GM12878 (cell line): ENCODE measurements at regions not wholly inside any gene's neighbourhood (a gene's known extent, or its start where the extent isn't known, plus 50 kb on each side); places are given as distances from the start of the nearest gene placed in this dataset.

ENCODE experiments used
- ATAC-seq: fragments of 200-7000 bp; cut with Tn5 transposase; 3 replicates; pipeline ENCODE4 v1.9.1; 2020; ENCODE audit warnings: mild to moderate bottlenecking, moderate library complexity
- BruUV-seq: library from RNA; stranded (reverse); fragments of 400-500 nt; replicated peaks from 2 replicates; lab custom pipeline; 2021; lab: Mats Ljungman, UMichigan
- CTCF ChIA-PET: fragments of 300-600 bp; sonication (Branson Sonifier 250); formaldehyde crosslinking; extraction: SDS; loops from one replicate; lab custom pipeline; 2021; ENCODE audit warnings: inconsistent platforms; lab: Yijun Ruan, JAX
- POLR2A ChIA-PET: fragments of 350-600 bp; formaldehyde crosslinking; extraction: SDS; loops from one replicate; lab custom pipeline; 2021; ENCODE audit warnings: inconsistent platforms; lab: Charles Lee
- RAD21 ChIA-PET: fragments of 300-600 bp; sonication (Branson Sonifier 250); formaldehyde crosslinking; loops from one replicate; lab custom pipeline; 2023; ENCODE audit warnings: antibody characterized with exemption; ENCODE audit not compliant: unreplicated experiment; lab: Charles Lee
- SMC1A ChIA-PET: fragments of 300-600 bp; sonication (Branson Sonifier 250); formaldehyde crosslinking; loops from one replicate; lab custom pipeline; 2023; ENCODE audit not compliant: unreplicated experiment, uncharacterized antibody; lab: Charles Lee
- DNase-seq: peaks from one replicate; pipeline ENCODE4 v3.0.0-alpha.2; 2011; ENCODE audit warnings: low read depth, low spot score
- FAIRE-seq: peaks from 3 replicates; lab custom pipeline; 2011; peaks lifted over from hg19 to GRCh38; lab: Jason Lieb, UNC
- H2AFZ ChIP-seq: 2 replicates; pipeline ENCODE4 v1.6.0; 2011; ENCODE audit warnings: low read depth, low read length, control low read depth; ENCODE audit not compliant: control insufficient read depth
- H3K27ac ChIP-seq: 2 replicates; pipeline ENCODE4 v1.5.1; 2011; ENCODE audit warnings: control low read depth; ENCODE audit not compliant: control insufficient read depth, insufficient read depth
- H3K27me3 ChIP-seq, 2 experiments: replicated peaks in 1 of 2; 2 replicates each; pipeline versions ENCODE4 v1.6.0 to v1.6.1; 2011; ENCODE audit warnings: low read length in 1 of 2; ENCODE audit not compliant: control insufficient read depth in 2 of 2, insufficient read depth in 2 of 2
- H3K36me3 ChIP-seq, 2 experiments: 2 replicates each; pipeline ENCODE4 v1.5.1; 2011; ENCODE audit warnings: low read length in 1 of 2; ENCODE audit not compliant: control insufficient read depth in 2 of 2, insufficient read depth in 2 of 2
- H3K4me1 ChIP-seq: 2 replicates; pipeline ENCODE4 v1.6.1; 2011; ENCODE audit warnings: mild to moderate bottlenecking, low read length, moderate library complexity, mixed read lengths; ENCODE audit not compliant: control insufficient read depth, insufficient read depth
- H3K4me2 ChIP-seq: 2 replicates; pipeline ENCODE4 v1.6.0; 2011; ENCODE audit warnings: control low read depth; ENCODE audit not compliant: control insufficient read depth, insufficient read depth
- H3K4me3 ChIP-seq: fragments of 200-600 bp; sonication (generic); 2 replicates; pipeline ENCODE4 v1.5.1; 2016
- H3K79me2 ChIP-seq: 2 replicates; pipeline ENCODE4 v1.6.0; 2011; ENCODE audit warnings: low read length; ENCODE audit not compliant: control insufficient read depth, insufficient read depth
- H3K9ac ChIP-seq: 2 replicates; pipeline ENCODE4 v1.8.0; 2011; ENCODE audit warnings: low read length, control low read depth, mixed read lengths; ENCODE audit not compliant: control insufficient read depth, insufficient read depth
- H3K9me3 ChIP-seq: replicated peaks from 3 replicates; pipeline ENCODE4 v1.5.1; 2011; ENCODE audit warnings: mild to moderate bottlenecking, low read length; ENCODE audit not compliant: control insufficient read depth, insufficient read depth
- H4K20me1 ChIP-seq: 2 replicates; pipeline ENCODE4 v1.6.0; 2011; ENCODE audit not compliant: control insufficient read depth, insufficient read depth
- ESRRA ChIP-seq: IDR thresholded peaks from 2 replicates; pipeline ENCODE4 v1.6.1; 2012; ENCODE audit warnings: mild to moderate bottlenecking, low read length, improper control_type of control experiment
- NBN ChIP-seq: fragments of 450-650 bp; IDR thresholded peaks from 2 replicates; pipeline ENCODE4 v1.6.1; 2016
- NFYB ChIP-seq: IDR thresholded peaks from 2 replicates; pipeline ENCODE4 v1.6.1; 2011; ENCODE audit warnings: low read depth, mild to moderate bottlenecking, low read length, improper control_type of control experiment, moderate library complexity; ENCODE audit not compliant: insufficient read depth
- PAX5 ChIP-seq: IDR thresholded peaks from 2 replicates; pipeline ENCODE4 v1.6.1; 2011; ENCODE audit warnings: low read depth, low read length, borderline replicate concordance
- POLR2A ChIP-seq: IDR thresholded peaks from 2 replicates; pipeline ENCODE4 v1.6.1; 2011; ENCODE audit warnings: low read depth, mild to moderate bottlenecking, low read length
- SIN3A ChIP-seq: IDR thresholded peaks from 2 replicates; pipeline ENCODE4 v1.6.1; 2012; ENCODE audit warnings: low read depth, low read length, improper control_type of control experiment
- YY1 ChIP-seq: IDR thresholded peaks from 2 replicates; pipeline ENCODE4 v1.6.1; 2011; ENCODE audit warnings: low read depth, mild to moderate bottlenecking, low read length
- ZNF622 ChIP-seq: fragments of 450-650 bp; IDR thresholded peaks from 2 replicates; pipeline ENCODE4 v1.6.1; 2017; ENCODE audit warnings: mild to moderate bottlenecking, inconsistent platforms
- WGBS: methylation state at CpG from one replicate; pipeline ENCODE4 v1.1.6; 2016; ENCODE audit warnings: low lambda C conversion rate; ENCODE audit not compliant: insufficient replicate concordance, insufficient coverage; ENCODE audit errors: missing lambda C conversion rate; 5-methylcytosine and 5-hydroxymethylcytosine counted together
- in situ Hi-C: fragments of 300-500 bp; cut with MboI; formaldehyde crosslinking; loops from 9 replicates; pipeline ENCODE4 v1.14.3; 2018; ENCODE audit warnings: mixed read lengths
- intact Hi-C: fragments of 100-400 bp; cut with micrococcal nuclease; formaldehyde crosslinking; loops from one replicate; pipeline ENCODE4 v1.14.2; 2022; ENCODE audit not compliant: unreplicated experiment
- TF ChIP-seq, protein P1 (sequence below): IDR thresholded peaks from 2 replicates; pipeline ENCODE4 v1.6.1; 2012; ENCODE audit warnings: low read depth, low read length, improper control_type of control experiment

DNA sequence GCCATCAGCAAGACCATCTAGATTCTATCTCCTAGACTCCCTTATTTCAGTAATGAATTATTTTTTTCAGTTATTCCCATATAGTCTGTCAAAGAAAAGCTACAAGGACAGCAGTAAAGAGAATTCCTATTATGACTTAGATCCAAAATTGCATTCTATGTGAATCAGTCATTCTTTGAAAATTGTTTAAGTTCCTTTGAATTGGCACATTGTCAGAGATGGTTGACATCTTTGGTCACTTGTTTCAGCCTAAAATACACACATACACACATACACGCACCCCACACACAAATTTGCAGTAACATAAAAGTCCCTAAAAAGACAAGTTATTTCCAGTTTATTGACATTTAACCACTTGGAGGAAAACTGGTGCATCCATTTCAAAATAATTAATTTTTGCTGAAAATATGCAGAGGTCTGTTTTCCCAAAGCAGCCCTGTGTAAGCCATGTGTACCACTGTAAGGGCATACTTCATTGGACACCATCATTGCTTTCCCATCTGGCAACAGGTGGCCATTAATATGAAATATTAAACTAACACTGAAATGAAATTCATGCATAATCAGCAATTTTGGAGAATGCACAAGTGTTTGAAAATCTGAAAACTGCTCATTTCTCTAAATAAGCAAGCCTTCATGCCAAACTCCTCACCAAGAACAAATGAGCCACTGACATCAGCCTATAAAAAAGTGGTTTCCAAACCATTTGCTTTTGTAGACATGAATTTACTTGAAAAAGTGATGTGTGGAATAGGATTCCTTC is 121.7 kb upstream of the COL1A2 start:
- FAIRE-seq, result no peak
- Histone ChIP-seq H3K79me2 (no peaks in the 10 kb centered on the region), H3K9me3 (no peaks in the 10 kb centered on the region), H3K27me3 (no peaks in the 10 kb centered on the region), H3K4me3 (no peak overlapping the region), H2AFZ (no peak overlapping the region), H4K20me1 (no peaks in the 10 kb centered on the region), H3K4me2 (no peak overlapping the region), H3K4me1 (no peaks in the 10 kb centered on the region), H3K36me3 (no peaks in the 10 kb centered on the region), H3K9ac (no peak overlapping the region), H3K27ac (no peak overlapping the region)
- in situ Hi-C loops (no loop called here), intact Hi-C loops (no loop called here)
- no peak for ATAC-seq
- WGBS, result 17% methylated on average over 1 of the region's 1 CpG
- POLR2A ChIA-PET, result no interaction called here
- DNase-seq, result no peak
- SMC1A ChIA-PET, result no interaction called here
- TF ChIP-seq NFYB (no peak), ESRRA (no peak), POLR2A (no peak), NBN (no peak), PAX5 (no peak), YY1 (no peak), SIN3A (no peak), ZNF622 (no peak)
- TF ChIP-seq, protein P1, sequence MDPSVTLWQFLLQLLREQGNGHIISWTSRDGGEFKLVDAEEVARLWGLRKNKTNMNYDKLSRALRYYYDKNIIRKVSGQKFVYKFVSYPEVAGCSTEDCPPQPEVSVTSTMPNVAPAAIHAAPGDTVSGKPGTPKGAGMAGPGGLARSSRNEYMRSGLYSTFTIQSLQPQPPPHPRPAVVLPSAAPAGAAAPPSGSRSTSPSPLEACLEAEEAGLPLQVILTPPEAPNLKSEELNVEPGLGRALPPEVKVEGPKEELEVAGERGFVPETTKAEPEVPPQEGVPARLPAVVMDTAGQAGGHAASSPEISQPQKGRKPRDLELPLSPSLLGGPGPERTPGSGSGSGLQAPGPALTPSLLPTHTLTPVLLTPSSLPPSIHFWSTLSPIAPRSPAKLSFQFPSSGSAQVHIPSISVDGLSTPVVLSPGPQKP, result no peak
- RAD21 ChIA-PET, result no interaction called here
- CTCF ChIA-PET, result no interaction called here
- no TSS peak for BruUV-seq
